ENCODE measurements at regions not wholly inside any gene's neighbourhood (a gene's known extent, or its start where the extent isn't known, plus 50 kb on each side); places are given as distances from the start of the nearest gene placed in this dataset.
"Not testable (repeated sequence)": the region's sequence is repeated elsewhere in the genome, so short reads cannot be mapped to it uniquely, and the experiment has no call there.

DNA sequence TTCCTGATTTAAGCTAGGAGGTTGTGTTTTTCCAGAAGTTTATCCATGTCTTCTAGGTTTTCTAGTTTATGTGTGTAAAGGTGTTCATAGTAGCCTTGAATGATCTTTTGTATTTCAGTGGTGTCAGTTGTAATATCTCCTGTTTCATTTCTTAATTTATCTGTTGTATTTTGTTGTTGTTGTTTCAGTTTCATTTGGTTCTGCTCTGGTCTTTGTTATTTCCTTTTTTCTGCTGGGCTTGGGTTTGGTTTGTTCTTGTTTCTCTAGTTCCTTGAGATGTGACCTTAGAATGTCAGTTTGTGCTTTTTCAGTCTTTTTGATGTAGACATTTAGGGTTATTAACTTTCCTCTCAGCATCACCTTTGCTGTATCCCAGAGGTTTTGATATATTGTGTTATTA, 62.8 kb downstream of the SCP2D1 start:
- not testable (repeated sequence) for FAIRE-seq

DNA sequence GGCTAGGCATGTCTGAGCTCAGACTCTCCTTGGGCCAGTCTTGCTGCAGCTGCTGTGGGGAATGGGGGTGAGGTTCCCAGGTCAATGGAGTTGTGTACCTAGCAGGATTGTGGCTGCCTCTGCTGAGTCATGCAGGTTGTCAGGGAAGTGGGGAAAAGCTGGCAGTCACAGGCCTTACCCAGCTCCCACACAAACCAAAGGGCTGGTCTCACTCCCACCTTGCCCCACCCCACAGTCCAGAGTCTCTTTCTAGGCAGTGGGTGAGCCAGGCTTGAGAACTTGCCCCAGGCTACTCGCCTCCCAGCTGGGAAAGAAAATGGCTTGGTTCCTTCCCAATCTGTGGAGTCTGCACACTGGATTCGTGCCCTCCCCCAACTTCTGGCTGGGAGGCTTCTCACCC, 65.7 kb downstream of the SCP2D1 start:
- FAIRE-seq = no peak

DNA sequence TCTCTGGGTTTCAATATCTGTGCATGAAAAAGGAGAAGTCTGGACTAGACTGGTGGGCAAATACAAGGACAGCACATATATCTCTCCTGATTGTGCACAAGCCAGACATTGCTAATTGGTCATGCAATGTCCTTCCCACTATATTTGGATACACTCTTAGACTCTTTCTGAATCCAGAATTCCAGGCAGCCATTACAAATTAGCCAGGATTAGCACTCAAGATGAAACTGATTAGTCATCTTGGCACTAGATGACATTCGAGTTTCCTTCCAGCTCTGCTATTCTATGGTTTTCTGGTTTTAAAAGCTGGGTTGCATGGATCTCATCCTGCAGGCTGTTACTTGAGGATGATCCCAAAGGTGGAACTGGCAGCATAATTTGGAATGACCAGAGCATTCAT, 73.2 kb downstream of the SCP2D1 start:
- no peak for FAIRE-seq

DNA sequence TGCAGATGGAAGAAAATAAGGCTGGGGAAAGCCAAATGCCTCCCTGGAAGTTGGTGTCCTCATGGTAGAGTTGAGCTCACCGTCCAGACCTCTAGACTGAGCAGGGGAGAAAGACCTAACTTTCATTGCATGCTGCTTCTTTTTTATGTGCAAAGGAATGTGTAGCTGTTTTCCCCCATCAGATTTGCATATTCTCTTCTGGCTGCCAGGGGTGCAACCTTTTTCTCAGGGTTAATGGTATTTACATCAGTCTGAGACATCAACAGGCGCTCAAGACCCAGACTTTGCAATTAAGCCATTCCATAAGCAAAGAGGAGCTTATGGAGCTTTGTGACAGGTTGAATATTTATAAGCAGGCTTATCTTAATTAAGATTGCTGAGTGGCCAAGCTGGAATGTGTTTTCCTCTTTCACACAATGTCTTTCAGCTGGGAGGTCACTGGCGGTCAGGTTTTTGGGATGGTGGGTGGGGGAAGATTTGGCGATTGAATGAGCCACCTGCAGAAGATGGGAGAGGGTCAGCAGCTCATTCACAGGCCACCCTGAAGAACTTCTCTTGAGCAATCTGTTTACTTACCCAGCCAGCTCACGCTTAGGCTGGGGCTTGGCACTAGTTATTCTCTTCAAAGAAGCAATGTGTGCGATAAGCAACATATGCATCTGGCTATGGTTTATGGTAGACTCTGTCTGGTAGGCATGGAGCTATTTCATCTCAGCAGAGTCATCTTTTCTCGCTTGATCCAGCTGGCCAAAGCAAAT, 88.6 kb downstream of the SCP2D1 start:
- FAIRE-seq = no peak

DNA sequence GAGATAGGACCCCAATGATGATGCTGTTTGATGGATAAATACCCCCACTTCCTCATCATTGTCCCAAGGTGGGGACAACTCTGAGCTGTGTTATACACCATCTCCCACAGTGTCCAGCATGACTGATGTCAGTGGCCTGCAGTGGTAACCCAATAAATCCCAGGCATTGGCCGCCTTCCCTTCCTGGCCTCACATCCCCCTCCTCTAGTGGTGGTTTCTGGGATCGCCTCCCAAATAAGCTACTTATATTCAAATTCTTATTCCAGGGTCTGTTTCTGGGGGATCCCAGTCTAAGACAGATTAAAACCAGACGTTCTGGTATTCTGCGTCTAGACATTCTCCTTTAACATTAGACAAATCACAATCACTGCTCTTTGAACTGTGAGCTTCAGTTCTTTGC, 90.6 kb downstream of the SCP2D1 start:
- no peak for FAIRE-seq

DNA sequence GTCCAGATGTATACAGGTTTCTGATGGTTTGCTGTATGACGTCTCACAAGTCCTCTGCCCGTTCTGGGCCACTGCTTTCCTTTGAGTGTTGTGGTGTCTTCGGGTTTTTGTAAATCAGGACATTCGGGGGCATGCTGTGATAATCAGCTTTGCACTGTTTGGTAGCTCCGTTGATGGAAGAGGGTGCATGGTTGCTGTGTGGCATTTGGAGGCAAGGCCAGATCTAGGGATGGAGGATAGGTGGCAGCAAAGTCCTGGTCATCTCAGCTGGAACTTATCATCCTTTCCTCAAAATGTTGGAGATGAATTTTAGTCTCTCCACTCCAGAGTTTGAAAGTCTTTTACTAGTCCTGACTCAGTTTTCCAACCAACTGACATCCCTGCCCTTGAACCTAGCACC, 91.0 kb downstream of the SCP2D1 start:
- FAIRE-seq = peak; percentile 83

DNA sequence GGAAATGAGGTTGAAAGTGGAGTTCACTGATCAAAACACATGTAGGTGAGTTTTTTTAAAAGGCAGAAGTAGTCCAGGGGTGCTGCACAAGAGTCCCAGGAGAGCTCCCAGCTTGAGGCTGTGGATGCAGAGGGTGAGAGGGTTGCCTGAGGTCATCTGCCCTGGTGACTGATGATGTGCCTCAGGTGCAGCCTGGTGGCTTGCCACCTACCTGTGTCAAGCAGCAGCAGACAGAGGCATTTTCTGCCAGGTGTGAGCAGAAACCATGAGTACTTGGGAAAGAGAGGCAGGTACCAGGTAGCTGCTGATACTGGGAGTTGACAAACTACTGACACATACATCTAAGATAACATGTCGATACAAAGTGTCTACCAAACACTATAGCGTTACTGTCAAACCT, 92.5 kb downstream of the SCP2D1 start:
- FAIRE-seq = no peak

DNA sequence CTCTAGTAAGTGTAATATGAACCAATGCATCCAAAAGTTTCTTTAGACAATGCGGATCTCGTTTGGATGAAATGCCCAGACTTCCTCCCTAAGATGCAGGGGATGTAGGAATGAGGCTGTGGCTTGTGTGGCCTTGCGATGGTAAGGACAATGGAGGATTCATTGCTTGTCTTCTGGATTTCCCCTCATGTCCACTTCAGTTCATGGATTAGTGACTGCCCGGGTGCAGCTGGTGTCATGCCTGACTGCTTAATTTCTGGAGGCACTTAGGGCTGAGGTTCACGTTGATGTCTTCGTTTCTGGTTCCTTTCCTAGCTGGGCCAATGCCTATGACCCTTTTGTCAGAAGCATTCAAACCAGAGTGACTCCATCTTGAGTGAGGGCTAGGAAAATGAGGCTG, 93.8 kb downstream of the SCP2D1 start:
- FAIRE-seq = no peak

DNA sequence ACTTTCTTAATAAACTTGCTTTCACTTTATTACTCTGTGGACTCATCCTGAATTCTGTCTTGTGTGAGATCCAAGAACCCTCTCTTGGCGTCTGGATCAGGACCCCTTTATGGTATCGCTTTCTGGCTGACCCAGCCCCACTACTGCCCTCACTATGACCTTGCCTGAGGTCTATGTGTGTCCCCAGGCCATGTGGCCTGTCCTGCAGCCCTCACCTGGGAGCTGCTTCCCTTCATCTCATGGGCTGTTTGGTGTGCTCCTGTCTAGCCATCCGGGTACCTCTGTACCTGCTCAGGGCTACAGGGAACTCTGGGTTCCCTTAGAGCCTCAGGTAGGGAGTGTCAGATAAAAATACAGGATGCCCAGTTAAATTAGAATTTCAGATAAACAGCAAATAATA, 94.5 kb downstream of the SCP2D1 start:
- no peak for FAIRE-seq

DNA sequence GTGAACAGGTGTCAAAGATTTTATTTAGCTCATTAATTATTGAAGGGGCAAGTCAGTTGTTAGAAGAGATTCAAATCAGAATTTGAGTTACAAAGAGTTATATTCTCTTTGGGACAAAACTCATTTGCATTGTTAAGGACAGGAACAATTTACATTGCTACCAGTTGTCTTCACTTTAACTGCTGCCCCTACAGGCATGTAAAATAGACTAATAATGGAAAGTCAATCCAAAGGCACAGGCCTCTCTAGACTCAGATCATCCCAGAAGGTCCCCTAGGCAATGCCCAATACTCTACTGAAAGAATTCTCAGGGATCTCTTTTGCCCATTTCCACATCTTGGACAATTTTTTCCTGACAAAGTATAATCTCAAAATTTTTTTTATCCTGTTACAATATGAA, 95.7 kb downstream of the SCP2D1 start:
- no peak for FAIRE-seq

DNA sequence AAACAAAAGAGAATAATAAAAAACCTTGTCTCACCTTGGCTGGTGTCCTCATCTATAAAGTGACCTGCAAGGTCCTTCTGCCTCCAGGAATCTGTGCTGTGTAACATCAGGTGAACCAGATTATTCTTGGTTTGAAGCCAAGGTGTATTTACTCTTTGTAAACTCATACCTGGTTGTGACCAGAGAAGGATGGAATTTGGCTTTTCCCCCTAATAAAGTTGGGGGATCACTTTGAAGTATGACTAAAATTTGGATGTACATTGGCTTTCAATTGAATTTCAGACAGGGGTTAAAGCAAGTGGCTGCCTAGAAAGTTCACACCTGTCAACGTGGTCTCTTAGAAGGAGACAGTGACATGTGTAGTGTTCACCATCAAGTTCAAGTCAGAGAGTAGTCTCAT, 100.1 kb downstream of the SCP2D1 start:
- no peak for FAIRE-seq

DNA sequence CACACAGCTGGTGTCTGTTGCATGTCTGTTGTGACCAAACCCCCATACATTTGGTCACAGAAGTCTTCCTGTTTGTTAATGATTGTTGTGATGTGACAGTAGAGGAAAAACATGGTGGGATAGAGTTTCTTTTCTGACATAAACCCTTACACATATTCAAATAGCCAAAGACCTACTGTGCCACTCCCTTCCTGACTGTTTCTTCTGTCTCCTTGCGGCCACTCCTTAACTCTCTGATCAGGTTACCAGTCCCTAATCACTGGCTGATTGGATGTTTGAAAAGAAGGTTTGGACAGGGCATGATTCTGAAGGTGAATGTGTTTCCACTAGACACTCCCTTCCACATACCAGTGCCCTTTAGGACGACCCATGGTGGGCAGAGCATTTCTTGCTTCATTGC, 101.2 kb downstream of the SCP2D1 start:
- no peak for FAIRE-seq

DNA sequence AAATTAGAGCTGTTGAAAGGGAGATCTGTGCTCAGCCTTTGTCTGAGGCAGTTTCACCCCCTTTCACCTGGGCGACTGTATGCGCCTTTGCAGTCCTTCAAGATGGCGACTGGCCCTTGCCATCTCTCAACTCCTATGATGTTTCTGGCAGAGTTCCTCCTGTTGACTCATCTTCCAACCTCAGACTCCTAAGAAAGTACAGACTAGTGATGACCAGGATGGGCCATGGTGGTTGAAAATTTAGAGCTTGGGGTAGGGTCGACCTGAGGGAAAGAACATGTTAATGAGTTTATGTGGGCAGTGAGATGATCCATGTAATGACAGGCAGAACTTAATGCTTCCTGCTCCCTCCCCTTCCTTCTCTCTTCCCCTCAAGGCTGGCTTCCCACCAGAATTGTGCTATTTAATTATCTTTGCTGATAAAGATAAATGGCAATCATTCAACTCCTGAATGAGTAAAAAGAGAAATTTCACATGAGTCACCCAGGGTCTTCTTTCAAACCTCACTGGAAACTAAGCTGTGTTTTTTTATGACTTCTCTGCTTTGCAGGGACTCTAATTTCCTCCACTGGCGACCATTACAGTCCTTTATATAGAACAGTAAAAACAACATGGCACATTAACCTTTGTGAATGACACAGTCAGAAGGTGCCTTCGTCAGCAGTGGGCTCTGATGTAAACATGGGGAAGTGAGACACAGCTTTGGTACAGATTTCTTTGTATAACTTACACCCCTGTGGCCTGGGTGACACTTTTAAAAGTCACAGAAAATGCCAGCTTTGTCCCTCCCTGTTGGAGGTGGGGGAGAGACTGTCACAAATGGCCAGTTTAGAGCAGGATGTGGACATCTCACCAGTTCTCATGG, 103.5 kb downstream of the SCP2D1 start:
- no peak for FAIRE-seq

DNA sequence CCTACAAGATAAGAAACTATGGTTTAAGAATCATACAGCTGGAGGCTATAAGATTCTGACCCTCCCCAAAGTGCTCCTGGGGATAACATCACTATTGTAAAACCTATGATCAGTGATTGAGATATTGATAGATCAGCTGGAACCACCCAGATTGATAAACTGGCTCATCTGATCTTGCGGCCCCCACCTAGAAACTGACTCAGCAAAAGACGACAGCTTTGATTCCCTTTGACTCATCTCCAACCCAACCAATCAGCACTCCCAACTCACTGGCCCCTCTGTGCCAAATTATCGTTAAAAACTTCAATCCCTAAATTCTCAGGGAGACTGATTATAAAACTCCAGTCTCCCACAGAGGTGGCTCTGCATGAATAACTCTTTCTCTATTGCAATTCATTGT, 106.4 kb downstream of the SCP2D1 start:
- FAIRE-seq = no peak

DNA sequence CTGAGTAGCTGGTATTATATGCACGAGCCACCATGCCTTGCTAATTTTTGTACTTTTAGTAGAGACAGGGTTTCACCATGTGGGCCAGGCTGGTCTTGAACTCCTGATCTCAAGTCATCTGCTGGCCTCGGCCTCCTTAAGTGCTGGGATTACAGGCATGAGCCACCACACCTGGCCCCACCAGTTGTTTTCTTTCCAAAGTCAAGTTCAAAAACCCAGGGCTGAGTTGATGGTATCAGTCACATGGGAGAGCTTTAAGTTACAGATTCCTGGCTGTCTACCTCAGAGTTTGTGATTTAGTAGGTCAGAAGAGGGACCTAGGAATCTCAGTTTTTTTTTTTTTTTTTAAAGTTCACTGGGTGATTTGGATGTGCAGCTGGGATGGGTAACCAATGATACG, 107.7 kb downstream of the SCP2D1 start:
- no peak for FAIRE-seq

DNA sequence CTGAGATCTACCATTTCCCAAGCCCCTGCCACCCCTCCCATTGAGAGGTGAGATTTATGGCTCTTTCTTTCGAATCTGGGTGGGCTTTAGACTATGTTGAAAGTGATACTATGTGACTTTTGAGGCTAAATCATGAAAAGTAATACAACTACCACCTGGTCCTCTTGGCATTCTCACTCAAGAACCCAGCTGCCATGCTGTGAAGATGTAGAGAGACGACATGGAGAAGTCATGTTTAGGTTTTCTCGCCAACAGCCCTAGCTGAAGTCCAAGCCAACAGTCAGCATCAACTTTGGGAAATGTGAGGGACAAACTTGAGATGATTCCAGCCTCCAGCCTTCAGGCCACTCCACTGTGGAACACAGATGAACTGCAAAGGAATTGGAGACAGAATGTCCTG, 108.7 kb downstream of the SCP2D1 start:
- no peak for FAIRE-seq

DNA sequence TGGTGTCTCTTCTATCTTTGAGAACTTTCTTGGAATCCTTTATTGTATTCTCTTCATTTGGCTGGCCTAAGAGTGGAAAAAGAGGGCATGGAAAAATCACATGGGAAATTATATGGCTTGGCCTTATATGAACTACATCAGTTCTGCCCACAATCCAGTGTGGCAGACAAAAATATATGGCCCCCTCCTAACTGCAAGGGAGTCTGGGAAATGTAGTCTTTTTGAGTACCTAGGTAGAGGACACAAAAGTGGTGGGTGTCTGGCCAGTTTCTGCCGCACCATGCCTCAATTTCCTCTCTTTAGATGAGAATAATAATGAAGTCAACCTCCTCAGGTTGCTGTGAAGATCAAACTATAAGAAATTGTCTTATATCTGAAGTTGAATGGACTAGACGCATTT, 109.3 kb downstream of the SCP2D1 start:
- FAIRE-seq = no peak

DNA sequence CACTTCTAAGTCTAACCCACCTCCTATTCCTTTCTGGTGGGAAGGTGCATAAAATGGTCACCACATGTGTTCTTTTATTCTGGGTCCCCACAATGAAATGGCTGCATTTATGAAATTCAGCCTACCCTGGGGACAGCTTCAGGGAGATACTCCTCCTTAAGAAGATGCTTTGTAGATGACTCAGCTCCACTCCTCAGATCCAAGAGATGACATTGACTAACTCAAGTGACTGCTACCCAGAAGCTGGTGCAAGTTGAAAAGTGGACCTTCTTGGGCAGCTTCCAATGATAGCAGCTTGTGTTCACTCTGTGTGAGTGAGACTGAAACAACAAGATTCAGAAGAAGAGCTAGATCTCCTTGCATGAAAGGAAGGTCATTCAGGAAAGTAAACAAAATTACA, 113.4 kb downstream of the SCP2D1 start:
- no peak for FAIRE-seq

DNA sequence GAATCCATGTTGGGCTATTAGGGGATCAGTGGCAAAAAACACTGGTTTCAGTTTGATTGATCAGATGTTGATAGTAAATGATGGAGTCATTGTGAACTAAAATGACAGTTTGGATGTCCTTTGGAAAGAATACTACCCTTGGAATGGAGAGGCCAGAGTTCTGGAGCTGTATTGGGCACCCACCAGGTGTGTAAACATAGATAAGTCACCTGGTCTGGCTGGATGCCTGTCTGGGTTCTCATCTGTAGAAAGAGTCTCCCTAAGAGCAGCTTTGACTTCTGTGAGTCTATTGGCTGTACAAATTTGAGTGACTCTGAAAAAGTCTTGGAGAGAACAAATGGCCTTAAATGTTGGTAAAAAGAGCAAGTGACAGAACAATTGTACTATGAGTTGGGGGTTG, 115.0 kb downstream of the SCP2D1 start:
- no peak for FAIRE-seq

DNA sequence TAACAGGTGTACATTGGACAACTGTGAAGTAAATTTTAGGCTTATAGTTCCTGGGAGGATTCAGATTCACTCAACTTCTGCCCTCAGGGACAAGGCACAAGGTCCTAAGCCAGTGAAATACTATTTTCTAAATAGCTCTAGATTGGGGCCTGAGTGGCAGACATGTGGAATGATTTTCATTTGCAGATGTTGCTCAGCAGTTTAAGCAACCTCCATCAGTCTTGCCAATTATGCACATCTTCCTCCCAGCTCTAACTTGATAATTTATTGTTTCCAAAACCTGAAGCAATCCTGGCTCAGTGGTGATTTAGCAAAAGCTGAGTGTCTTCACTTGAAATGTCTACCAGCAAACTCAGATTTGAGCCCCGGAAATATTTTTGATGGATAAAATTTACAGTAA, 116.2 kb downstream of the SCP2D1 start:
- no peak for FAIRE-seq

DNA sequence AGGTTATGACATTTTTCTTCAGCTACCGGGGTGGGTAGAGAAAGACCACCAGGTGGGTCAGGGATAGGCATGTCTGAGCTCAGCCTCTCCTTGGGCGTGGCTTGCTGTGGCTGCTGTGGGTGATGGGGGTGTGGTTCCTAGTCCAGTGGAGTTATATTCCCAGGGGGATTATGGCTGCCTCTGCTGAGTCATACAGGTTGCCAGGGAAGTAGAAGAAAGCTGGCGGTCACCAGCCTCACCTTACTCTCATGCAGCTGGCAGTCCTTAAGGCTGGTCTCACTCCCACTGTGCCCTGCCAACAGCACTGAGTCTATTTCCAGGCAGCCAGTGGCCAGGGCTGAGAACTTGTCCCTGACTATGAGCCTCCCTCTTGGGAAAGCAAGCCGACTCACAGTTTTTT, 130.0 kb downstream of the SCP2D1 start:
- no peak for FAIRE-seq

DNA sequence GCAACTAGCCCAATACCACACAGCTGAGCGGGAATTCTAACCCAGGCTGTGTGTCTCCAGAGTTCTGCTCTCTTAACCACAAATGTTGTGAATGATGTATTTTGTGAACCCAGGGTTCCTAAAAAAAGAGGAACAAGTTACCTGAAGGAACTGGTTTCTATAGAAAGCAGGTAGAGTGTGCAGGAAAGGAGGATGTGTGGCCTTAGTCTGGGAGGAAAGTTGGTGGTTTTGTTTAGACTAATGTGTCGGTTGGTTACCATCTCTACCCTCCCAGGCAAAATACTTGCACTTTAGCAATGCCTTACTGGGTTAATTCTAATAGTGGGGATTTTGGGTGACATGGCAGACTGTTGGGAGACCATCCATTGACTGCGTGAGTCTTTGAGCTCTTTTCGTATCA, 143.3 kb downstream of the SCP2D1 start:
- no peak for FAIRE-seq

DNA sequence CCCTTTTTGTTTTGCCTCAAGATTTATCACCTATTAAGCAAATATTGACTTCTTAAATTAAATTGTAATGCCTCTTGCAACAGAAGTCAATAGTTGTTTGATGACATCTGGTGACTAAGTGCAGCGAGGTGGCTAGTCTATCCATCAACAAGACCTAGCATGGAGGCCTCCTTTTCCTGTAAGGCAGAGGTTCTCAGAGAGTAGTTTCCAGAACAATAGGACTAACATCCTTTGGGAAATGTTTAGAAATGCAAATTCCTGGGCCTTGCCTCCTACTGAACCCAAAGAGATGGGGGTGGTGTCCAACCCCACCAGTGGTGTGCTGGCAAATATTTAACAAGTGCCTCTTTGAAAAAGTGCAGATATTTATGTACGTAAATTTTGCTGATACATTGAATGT, 143.7 kb downstream of the SCP2D1 start:
- FAIRE-seq = no peak

DNA sequence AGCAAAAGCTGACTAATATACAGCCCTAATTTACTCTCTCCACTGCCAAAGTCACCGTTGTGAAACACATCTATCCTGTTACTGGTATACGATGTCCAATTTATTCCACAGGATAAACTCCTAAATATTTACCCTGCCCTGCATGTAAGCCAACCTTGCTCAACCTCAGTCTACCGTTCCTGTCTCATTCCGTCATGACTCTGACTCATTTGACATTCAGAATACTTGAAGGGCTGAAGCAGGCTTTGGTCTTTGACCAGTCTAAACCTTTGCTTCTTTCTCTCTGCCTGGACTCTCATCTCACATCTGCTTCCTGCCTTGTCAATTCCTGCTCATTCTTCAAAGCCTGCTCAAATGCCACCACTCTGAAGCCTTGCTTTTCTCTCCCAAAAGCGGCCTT, 157.5 kb downstream of the SCP2D1 start:
- no peak for FAIRE-seq

DNA sequence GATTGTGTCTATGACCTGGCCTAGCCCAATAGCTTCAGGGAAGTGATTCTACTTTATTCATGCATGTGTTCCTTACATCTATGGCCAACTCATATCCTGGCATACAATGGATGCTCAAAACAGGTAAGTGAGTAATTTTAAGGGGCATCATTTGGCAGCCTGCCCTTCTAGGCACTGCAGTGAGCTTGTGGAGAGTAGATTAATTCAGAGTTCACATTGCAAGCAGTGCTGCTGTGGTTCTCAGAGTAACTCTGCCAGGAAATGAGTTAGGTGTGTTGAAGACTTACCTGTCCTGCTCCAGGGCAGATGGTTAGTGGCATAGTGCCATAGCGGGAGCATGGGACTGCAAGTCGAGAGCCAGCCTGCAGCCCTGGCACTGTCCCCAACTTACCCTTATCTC, 158.0 kb downstream of the SCP2D1 start:
- no peak for FAIRE-seq

Measured in islet of Langerhans (tissue), 1 donor.